ENCODE measurements at regions not wholly inside any gene's neighbourhood (a gene's known extent, or its start where the extent isn't known, plus 50 kb on each side); places are given as distances from the start of the nearest gene placed in this dataset.
A peak's percentile ranks its signal among the peaks of the same experiment; 100 is the strongest.

DNA sequence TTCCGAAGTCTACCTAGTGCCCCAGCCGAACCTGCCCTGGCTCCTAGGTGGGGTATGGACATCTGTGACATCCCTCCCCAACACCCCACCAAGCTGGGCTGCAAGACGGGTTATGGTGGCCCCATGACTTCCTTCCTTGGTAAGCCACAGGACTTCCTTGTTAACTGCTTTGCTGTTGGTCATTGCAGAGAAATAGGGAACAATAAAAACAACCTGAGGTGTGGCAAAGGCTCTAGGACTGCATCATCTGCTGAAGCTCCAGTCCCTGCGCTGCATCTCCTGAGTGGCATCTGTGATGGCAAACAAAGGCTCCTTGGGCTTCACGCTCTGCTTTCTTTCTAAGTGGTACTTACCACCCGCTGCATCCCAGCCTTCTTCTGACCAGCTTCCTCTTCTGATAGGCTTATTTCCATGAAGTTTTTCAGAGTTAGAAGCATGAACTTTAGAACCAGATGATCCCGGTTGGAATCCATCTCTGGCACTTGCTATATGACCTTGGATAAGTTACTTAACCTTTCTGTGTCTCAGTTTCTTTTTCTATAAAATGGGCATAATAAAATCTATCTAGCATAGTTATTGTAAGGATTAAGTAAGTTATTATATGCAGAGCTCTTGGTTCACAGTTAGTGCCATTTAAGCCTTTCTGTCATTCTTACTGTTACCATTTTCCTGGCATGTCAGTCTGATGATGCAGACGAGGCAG is 216.8 kb downstream of the RPS24 start:
- DNase-seq, result peak; percentile 96 to 98

- no peak for DNase-seq
Measured at GRCh38 chr10:78251016-78251385, 217.3 kb downstream of the RPS24 start.

GRCh38 chr10:78252286-78252685 is 218.6 kb downstream of the RPS24 start:
- DNase-seq, result no peak

DNA sequence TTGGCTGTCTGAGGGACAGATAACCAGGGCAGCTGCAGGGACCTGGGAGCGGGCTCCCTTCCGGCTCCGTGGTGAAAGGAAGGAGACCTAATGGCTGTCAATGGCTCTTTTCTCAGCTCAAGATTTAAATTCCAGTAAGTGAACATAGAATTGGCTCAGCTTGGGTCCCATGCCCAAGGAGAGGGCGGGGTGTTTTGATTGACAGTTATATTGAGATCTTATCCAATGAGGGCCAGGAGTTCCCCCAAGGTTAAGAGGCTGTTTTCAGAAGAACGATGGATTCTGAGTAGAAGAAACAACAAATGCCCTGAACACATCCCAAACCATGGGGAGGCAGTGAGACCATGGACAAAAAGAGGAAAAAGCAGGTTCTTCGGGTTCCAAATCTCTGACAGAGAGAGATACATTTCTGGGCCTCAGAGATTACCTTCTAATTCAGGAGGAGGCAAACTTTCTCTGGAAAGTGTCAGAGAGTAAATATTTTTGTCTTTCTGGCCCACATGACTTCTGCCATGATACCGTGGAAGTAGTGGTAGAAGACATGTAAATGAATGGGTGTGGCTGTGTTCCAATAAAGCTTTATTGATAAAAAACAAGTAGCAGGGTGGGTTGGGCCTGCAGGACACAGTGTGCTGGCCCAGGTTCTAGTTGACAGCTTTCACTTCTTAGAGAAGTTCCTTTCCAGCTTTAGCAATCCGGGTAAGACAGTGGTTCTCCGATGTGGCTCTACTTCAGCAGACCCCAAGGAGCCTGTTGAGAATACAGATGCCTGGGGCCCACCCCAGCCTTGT is 219.6 kb downstream of the RPS24 start:
- DNase-seq, result no peak

- no peak for DNase-seq
Measured at GRCh38 chr10:78254013-78254412, 220.3 kb downstream of the RPS24 start.

DNA sequence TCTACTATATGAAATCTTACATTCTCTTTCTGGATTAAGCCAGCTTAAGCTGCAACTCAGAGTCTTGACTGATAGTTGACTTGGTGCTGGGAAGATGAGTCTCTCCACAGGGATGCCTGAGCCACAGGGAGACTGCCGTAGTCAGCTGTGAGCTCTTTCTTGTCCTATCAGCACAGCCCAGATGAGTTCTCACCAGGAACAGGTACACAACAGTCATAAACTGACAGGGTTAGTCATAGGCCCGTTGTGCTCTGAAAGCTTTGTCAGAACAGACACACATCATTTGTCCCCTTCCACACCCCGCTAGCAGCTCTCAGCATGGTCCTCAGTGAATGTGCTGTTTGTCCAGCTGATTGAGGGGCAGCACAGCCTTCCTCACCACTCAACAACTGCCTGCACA is 221.6 kb downstream of the RPS24 start:
- DNase-seq, result no peak

GRCh38 chr10:78255796-78256638 is 222.4 kb downstream of the RPS24 start:
- no peak for DNase-seq

GRCh38 chr10:78258323-78259030 is 224.8 kb downstream of the RPS24 start:
- DNase-seq, result no peak

GRCh38 chr10:78259391-78259790 is 225.7 kb downstream of the RPS24 start:
- no peak for DNase-seq

DNA sequence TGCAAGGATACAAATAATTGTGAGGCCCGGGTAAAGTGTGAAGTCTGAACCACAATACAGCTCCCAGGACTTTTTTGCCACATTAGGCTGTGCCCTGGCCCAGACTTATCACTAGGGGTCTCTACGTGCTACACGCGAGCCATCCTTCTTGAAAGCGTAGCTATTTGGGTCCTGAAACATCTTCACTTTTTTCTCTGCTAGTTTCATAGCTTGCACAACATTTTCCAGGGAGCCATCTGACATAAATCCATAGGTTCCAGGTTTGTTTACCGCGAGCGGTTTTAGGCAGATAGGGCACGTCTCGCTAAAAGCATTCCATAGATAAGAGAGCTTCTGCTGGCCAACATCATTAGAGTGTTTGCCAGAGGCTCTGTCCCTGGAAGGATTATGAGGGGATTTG is 226.5 kb downstream of the RPS24 start:
- peak in 1 of 2 experiments; percentile 9 for DNase-seq

DNA sequence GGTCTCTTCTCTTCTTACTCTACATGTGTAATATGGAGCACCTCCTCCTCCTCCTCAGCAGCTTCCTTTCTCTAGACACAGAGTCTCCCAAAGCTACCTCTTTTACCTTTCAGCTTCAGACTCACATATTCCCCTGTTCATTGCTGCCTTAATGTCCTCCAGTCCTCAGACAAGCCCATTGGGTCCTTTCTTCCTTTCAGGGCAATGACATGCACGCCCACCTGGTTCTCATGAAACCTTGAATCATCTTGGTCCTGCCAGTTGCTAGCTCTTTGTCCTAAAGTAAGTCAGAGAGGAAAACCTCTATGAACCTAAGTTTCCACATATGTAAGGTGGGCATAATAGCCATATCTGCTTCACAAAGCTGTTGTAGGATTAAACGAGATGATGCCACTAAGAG is 227.0 kb downstream of the RPS24 start:
- no peak for DNase-seq

DNA sequence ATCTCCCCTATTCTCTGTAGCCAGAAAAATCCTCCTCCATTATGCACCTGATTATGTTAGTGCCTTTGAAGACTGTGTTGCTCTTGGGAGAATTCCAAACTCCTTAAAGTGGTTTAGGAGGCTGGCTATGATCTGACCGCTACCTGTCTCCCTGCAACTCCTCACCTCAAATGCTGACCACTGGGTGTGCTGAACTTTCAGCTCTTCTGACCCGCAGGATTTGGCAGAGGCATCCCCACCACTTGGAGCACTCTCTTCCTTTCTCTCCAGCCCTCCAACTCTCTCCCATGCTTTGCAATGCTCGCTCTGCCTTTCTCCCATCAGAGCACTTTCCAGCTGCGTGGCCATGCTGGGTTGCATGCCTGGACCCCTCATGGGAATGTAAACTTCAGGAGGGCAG is 227.6 kb downstream of the RPS24 start:
- DNase-seq, result no peak

DNA sequence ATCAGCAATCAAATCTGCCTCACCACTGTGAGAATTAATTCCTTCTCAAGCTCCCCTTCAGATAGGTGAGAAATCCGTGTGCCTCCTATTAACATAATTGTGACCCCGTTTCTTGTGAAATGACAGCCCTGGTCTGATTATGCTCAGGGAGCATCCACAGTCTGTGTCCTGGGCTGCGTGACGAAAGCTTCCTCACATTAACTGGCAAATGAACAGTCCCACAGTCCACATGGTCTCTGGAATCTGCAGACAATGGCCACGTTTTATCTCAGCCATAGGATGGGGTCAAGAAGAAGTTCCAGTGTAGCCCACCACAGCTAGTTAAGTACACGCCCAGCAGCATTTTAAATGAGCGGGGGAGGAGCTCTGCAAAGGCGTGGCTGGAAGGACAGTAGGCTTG is 229.2 kb downstream of the RPS24 start:
- DNase-seq, result no peak

DNA sequence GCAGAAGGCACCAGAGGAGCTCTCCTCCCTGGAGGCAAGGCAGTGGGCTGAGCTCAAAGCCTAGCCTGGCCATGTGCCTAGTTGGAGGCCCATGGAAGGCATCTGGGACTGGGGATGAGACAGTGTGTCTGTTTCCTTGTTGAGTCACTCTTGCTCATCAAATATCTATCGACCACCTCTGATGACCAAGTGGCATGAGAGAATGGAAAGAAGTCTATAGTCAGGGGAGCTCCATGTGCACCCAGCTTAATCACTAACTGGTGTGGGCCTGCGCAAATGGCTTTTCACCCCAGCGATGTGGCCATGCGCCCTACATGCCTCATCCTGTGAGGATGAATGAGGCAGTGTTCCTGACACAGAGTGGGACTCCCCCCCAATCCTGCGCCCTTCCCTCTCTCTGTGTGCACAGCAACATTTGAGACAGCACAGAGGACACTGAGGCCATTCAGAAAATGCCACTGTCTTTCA is 229.9 kb downstream of the RPS24 start:
- no peak for DNase-seq

DNA sequence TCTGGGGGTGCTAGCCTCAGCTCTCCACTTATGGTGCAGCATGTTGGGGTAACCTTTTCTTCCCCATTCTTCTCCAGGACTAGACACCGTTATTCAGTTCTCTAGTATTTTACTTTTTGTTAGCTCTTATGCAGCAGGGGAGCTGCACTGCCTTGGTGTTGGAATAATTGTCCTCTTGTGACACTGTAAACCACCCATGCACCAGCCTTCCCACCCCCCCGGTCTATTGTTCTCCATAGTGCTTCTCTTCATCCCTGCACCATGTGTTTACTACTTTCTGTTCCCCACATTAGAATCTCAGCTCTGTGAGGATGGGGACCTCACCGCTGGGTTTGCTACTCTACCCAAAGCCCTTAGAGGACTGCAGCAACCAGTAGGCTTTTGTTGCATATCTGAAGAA is 230.7 kb downstream of the RPS24 start:
- no peak for DNase-seq

DNA sequence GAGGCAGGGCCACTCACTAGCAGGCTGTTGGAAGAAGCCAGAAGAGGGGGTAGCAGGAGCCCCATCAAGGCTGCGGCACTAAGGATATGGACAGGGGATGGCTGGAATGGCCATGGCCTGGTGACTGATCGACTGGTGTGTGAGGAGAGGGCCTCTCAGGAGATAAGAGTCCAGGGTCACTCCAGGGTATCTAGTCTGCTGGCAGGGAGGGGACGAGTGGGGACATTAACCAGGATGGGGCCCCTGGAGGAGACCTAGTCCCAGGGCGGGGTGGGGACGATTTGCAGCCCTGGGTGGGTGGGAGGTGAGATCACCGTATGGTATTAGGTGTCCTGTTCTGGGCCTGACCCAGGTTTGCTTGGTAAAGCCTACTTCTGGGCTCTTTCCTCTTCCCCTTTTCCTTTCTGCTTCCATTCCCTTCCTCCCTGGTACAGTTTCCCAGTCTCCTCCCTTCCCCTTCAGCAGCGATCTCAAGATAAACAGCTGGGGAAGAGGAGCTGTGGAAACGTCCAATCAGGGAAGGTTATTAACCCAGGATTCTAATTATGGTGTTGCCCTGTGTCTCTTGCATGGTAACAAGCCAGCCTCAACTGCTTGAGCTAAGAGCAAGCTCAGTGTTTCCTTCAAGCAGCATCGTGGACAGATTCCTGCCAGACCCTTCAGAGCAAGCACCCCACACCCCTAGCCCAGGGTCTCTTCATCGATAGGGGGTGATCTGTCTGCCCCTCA is 233.2 kb downstream of the RPS24 start:
- DNase-seq, result no peak

GRCh38 chr10:78267598-78267997 is 233.9 kb downstream of the RPS24 start:
- DNase-seq, result no peak

DNA sequence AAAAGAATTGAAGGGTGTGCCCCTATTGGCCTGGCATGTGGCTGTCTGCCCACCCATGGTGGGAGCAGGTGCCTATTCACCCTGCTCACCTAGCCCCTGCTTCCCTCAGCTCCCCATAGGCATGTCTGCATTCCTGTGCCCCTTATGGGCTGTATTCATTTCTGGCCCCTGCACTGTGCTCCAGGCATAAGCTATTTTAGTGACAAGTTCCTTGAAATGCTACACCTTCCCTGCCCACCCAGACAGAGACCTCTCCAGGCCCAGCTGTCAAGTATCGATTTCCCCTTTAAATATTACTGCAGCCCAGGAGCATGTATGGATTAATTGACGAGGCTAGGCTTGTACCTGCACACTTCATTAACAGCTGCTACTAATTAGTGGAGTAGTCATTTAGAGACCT is 235.4 kb downstream of the RPS24 start:
- no peak for DNase-seq

- no peak for DNase-seq
Measured at GRCh38 chr10:78272329-78272728, 238.7 kb downstream of the RPS24 start.

GRCh38 chr10:78274491-78274890 is 240.8 kb downstream of the RPS24 start:
- DNase-seq, result no peak

DNA sequence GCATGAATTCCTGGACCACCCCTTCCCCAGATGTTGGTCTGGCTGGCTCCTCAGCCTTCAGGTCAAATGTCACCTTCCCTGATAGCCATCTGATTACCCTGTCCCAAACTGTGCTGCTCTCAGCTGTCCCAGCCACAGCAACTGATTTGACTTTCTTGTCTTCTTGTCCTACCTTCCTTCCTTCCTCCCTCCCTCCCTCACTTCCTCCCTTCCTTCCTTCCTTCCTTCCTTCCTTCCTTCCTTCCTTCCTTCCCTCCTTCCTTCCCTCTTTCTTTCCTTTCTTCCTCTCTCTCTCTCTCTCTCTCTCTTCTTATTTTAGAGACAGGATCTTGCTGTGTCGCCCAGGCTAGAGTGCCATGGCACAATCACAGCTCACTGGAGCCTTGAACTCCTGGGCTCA is 242.5 kb downstream of the RPS24 start:
- no peak for DNase-seq

Data from Kasumi-1 (cell line).